ENCODE measurements at regions not wholly inside any gene's neighbourhood (a gene's known extent, or its start where the extent isn't known, plus 50 kb on each side); places are given as distances from the start of the nearest gene placed in this dataset.

GRCh38 chr15:47377465-47377864 is 339.8 kb upstream of the SEMA6D start:
- no peak for DNase-seq (ENCODE audit: low read depth)

GRCh38 chr15:47378527-47378926 is 338.8 kb upstream of the SEMA6D start:
- DNase-seq (ENCODE audit: low read depth) = no peak

DNA sequence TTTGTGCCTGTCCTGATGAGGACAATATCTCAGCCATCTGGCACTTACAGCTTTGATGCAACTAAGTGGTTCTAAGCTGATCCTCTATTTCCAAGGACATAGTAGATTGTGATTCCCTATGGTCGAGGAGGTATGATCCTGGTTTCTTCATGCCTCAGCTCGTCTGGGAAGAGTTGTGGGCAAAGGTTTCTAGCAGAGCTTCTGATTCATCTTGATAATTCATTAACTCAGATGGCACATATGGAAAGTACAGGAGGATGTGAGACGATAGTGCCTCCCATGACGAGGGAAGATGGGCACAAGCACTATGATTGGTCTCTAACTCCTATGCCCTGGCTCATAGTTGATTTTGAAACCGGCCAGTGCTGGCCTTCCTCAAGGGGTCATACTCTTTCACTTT is 334.2 kb upstream of the SEMA6D start:
- DNase-seq (ENCODE audit: low read depth) = no peak

DNA sequence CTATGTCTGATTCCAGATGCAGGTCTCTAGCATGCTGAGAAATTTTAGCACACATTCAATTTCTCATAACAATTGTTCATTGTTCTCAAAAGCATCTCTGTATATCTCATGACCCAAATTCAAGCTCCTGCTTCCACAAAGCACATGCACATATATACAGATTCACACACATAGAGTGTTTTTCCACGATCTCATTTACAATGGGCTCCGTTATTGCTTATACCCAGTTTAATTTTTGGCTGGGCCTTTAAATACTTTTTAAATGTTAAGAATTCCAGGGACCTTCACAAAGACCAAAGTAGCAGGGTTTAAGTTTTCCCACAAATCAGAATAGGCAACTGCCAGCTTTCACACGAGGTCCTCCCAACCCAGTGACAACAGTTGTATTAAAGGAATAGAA is 333.5 kb upstream of the SEMA6D start:
- no peak for DNase-seq (ENCODE audit: low read depth)

DNA sequence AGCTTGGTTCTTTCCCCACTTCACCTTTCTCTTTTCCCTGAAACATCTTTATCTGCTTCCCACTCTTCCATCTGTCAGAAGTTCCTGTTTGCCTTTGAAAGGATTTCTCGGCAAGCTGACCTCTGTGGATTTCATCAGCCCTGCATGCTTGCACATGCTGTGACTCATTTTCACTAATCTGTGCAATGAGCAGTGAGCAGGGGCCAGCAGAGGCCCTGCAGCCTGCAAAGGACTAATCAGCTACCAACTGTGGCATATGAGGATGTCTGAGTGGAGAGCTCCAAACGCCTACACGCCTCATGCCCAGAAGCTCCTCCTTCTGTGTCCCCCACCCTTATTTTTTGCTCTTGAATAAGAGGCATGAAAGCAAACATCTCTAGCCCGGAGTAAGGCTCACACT is 333.0 kb upstream of the SEMA6D start:
- DNase-seq (ENCODE audit: low read depth) = no peak

- no peak for DNase-seq (ENCODE audit: low read depth)
These were observed 332.5 kb upstream of the SEMA6D start for GRCh38 chr15:47384776-47385175.

- DNase-seq (ENCODE audit: low read depth) = no peak
These were observed 330.8 kb upstream of the SEMA6D start for GRCh38 chr15:47386459-47386858.

GRCh38 chr15:47388299-47388698 is 329.0 kb upstream of the SEMA6D start:
- DNase-seq (ENCODE audit: low read depth) = no peak

DNA sequence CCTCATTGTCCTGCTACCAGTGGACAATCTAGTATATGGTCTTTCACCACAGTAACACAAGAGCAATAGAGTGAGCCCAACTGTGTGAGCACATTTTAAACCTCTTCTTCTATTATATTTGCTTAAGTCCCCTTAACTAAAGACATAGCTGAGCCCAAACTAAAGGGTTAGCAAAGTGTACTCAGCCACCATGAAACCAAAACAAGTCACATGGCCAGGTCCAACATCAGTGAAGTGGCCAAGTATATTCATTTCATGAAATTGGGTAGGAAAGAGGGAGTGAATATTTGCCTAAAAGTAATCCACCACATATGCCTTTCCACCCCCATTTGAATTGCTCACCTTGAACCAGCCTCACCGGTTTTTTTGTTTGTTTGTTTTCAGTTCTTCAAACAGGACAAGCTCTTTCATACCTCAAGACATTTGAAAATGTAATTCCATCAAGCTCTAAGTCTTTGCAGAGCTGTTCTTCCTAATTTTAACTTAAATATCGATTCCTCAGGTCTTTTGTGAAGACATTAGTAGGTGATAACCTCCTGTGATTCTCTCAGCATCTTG is 327.0 kb upstream of the SEMA6D start:
- DNase-seq (ENCODE audit: low read depth) = no peak

GRCh38 chr15:47394286-47394809 is 323.0 kb upstream of the SEMA6D start:
- no peak for DNase-seq (ENCODE audit: low read depth)

DNA sequence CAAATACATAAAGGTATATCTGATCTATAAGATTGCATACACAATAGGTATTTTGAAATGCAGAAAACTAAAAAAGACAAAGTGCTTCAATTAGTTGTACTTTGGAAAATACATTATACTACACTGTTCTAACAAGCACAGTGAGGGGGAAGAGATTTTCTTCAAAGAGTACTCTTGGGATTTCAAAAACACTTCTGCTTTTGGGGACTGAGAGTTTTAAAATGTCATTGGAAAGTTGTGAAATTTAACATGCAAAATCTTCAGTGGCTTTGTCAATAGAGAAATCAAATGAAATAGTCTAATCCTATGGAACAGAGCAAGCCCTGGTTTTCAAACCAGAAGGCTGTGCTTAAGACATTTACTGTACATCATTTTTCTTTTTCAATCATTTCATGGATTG is 322.2 kb upstream of the SEMA6D start:
- DNase-seq (ENCODE audit: low read depth) = no peak

DNA sequence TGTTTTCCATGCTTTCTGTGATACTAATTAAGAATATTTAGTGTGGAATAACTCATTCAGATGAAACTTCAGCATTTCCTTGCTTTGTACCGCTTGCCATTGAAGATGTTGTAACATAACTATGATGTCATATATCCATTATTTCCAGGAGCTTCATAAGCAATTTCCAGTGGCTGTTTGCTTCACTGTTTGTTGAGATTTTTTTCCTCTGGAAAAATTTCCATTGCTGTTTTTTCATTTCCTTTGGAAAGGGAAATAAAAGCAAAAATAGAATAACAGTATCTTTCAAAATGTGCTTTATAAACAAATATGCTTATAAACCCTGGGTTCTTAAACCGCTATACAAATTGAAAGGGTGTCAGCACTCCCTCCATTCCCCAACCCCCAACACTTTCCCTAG is 319.6 kb upstream of the SEMA6D start:
- DNase-seq (ENCODE audit: low read depth) = no peak

- DNase-seq (ENCODE audit: low read depth) = no peak
These were observed 319.2 kb upstream of the SEMA6D start for GRCh38 chr15:47398132-47398531.

DNA sequence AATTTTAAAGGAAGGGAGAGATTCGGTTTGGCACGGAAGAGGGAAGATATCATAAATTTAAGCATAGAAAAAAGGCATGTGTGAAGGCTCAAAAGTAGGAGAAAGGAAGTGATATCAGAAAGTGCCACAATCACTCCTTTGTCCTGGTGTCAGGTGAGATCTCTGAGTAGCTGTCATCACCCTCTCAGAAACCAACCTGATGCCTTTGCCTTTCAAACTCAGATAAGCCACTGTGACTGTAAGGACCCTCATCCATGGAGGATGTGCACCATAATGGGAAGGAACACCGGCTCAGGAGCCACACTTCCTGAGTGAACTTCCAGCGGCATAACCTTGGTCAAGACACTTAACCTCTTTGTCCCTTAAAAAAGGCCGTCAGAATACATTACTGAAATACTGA is 318.7 kb upstream of the SEMA6D start:
- no peak for DNase-seq (ENCODE audit: low read depth)

- DNase-seq (ENCODE audit: low read depth) = no peak
These were observed 318.2 kb upstream of the SEMA6D start for GRCh38 chr15:47399100-47399499.

DNA sequence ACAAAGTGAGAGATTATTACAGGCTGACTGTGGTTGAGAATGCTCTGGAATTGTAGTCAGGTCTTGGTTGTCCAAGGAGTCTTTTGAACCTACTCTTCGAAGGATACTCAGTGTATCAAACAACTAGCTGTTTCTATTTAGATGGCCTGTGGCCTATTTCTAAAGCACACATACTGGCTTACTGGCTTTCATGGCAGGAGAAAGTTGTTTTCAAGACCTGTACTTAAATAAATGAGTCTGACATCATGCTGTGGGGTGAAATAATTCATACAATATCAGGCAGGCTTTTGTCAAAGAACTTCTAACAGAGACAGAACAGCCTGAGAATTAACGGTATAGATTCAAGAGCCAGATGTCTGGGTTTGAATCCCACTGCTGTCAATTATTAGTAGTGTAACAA is 316.7 kb upstream of the SEMA6D start:
- DNase-seq (ENCODE audit: low read depth) = no peak

DNA sequence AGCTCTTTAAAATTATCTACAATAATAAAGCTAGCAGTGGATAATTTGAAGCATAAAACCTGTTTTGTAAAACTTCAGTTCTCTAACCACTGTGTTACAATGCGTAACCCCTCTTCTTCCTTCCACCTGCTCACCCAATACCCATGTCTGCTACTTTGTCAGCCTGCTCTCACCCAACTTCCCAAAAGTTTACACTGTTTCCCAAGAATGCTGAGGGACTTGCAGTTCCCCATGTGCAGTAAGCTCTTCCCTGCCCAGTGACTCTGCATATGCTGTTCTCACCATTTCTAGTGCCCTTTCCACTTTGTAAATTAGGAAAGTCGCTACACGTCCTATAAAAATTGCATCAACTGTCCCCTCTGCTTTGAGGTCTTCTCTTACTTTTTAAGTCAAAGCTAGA is 315.9 kb upstream of the SEMA6D start:
- DNase-seq (ENCODE audit: low read depth) = no peak

GRCh38 chr15:47402829-47403228 is 314.5 kb upstream of the SEMA6D start:
- no peak for DNase-seq (ENCODE audit: low read depth)

- DNase-seq (ENCODE audit: low read depth) = no peak
These were observed 312.4 kb upstream of the SEMA6D start for GRCh38 chr15:47404877-47405276.

DNA sequence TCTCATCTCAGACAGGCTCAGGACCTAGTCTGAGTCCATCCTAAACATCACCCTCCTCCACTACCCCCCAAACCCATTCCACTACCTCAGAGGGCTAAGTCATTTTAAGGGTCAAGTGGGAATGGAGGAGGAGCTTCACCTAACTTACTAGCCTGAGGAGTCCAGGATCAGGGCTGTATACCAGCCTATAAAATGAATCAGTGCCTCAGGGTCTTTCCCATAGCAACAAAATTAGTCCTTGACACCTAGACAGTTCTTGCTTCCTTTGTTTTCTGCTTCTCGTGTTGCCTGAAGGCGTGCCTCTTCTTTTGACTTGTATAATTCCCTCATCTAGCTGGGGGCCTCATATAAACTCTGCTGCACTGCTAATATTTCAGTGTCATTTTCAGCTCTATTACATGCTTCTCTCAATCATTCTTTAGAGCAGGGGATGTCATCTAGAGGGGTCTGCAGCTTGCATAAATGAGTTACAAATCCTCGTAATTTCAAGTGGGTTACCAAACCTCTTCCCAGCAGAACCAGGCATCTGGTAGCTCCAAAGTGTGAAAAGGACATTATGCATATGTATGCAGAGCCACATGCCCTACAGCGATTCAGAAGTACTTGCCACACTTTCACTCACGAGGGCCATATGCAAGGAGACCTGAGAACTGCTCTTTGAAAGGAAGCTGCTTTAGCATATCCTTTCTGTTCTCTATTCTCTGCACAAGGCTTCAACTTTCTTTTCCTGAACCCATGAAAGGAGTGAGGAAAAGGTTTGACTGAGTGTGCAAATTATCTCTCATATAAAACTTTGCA is 311.7 kb upstream of the SEMA6D start:
- no peak for DNase-seq (ENCODE audit: low read depth)

- no peak for DNase-seq (ENCODE audit: low read depth)
These were observed 309.6 kb upstream of the SEMA6D start for GRCh38 chr15:47407692-47408091.

DNA sequence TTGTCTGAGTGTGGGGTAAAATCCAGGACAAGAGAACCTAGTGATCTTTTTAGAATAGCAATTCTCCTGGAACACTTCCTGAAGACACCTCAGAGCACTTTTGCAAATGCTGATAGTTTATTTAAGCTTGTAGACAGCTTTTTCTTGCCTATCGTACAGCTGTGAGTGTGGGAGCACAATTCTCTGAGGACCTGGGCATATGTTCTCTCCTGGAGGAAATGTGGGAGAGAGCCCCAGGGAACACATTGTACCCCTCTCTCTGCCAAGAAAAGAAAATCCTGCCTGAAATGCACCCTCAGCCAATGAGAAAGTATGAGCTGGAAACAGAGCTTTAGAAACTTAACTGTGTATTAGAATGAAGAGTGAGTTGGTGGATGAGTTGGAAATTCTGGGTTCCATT is 308.3 kb upstream of the SEMA6D start:
- no peak for DNase-seq (ENCODE audit: low read depth)

DNA sequence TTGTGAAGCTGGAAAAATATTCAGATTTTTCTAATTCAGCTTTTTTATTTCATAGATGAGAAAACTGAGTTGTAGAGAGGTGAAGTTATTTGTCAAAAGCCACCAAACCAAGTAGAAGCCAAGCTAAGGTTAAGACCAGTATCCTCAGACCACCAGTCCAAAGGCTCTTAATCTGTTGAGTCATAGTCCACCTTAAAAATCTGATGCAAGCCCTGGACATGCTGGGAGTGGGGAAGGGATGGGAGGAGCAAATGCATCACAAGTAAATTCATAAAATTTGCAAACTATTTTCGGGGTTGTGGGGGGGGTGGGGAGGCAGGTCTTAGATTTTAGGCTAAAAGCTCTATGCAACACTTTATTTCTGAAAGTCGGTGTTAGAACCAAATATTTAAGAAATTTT is 307.7 kb upstream of the SEMA6D start:
- no peak for DNase-seq (ENCODE audit: low read depth)

DNA sequence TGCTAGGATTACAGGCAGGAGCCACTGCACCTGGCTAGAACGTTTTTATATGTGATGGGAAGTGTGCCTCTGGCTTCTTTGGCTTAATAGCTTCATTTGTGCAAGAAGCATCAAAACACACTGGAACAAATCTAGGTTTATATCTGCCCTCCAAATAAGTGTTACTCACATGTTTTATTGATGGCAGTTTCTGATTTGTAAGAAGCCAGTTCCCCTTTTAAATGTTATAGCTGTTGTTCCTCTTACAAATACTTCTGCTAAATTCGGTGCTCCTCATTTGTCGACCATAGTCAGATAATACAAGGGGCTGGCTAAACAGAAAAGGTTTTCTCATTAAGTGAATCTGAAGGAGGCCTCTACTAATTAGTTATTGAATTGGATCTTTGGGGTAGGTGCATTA is 307.1 kb upstream of the SEMA6D start:
- DNase-seq (ENCODE audit: low read depth) = no peak
